ENCODE measurements at regions not wholly inside any gene's neighbourhood (a gene's known extent, or its start where the extent isn't known, plus 50 kb on each side); places are given as distances from the start of the nearest gene placed in this dataset.

DNA sequence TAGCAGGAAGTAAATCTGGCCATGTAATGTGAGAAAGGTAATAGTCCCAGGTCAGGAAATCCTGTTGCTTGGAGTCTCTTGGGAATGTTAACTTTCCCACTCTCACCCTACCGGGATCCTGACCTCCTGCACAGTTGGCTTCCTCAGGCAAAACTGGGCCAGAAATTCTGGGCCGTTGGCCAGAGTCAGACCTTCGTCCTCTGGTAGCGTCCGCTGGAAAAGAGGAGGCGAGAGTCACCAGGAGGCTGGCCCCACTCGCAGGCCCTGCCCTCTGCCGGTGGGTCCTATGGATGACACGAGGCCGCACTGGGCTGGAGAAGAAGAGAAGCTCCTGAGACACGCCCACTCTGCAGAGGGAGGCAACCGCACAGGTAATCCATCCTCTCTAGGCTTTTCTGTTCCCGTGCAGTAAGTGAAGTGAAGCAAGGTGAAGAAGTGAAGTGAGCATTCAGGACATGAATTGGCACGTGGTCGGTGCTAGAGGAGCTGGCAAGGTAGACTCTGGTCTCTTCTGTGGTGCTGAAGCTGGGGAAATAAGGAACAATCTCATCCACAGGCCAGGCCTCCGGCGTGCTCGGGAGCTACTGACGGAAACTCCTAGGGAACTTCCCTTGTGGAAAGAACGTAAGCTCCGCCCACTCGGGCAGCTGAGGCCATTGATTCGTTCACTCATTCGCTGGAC lies 182.7 kb upstream of the GLI2 start:
- no peak for TF ChIP-seq POLR2A (IDR thresholded peaks at IDR 0.05; ENCODE audit: low read depth, low read length)
- no peak for TF ChIP-seq TAF1 (IDR thresholded peaks at IDR 0.05; ENCODE audit: borderline replicate concordance, low read depth, low read length)
- no peak for TF ChIP-seq POLR2AphosphoS5 (IDR thresholded peaks at IDR 0.05; ENCODE audit: low read depth, low read length)
